ENCODE measurements at regions not wholly inside any gene's neighbourhood (a gene's known extent, or its start where the extent isn't known, plus 50 kb on each side); places are given as distances from the start of the nearest gene placed in this dataset.

DNA sequence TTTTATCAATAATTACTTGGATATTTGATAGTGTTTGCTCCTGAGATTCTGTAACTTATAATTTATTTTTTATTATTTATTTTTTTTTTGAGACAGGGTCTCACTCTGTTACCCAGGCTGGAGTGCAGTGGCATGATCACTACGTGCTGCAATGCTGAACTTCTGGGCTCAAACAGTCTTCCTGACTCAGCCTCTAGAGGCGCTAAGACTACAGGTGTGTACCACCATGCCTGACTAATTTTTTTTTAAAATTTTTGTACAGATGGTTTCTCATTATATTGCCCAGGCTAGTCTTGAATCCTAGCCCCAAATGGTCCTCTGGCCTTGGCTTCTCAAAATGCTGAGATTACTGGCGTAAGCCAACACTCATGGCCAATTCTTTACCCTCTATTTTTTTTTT lies 845.5 kb upstream of the ADGRL4 start:
- TF ChIP-seq CTCF (IDR thresholded peaks at IDR 0.05) (no peak), EP300 (IDR thresholded peaks at IDR 0.05) (no peak), POLR2AphosphoS5 (IDR thresholded peaks at IDR 0.05) (no peak)

Data from sigmoid colon (tissue), 4 donors.